D721Med (cell line): ENCODE measurements at regions not wholly inside any gene's neighbourhood (a gene's known extent, or its start where the extent isn't known, plus 50 kb on each side); places are given as distances from the start of the nearest gene placed in this dataset.

Source experiments
- DNase-seq: peaks from one replicate; pipeline ENCODE4 v3.0.0; 2011; ENCODE audit warnings: low spot score; ENCODE audit not compliant: insufficient read length
- FAIRE-seq: peaks from 2 replicates; lab custom pipeline; 2011; peaks lifted over from hg19 to GRCh38; lab: Jason Lieb, UNC
- TF ChIP-seq, protein P1 (sequence below): IDR thresholded peaks from 2 replicates; pipeline ENCODE4 v1.5.1; 2012; ENCODE audit warnings: mild to moderate bottlenecking, control low read depth; ENCODE audit not compliant: insufficient read depth; ENCODE audit errors: missing control alignments

DNA sequence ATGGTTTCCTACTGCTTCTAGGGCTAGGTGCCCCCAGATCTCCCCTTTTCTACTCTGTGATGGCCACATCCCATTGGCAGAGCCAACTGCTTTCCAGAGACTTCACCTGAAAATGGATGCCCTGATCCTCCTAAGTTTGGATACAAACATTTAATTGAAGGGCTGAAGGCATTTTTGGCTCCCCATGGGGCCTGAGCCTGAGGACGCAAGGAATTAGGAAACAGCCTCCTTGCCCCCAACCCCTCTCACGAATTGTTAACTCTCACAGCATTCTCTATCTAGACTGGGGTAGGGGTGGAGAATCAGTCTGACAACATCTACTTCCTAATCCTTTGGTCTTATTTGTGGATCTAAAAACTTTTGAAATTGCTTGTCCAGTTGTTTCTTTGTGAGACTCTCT is 108.5 kb upstream of the KCNK2 start:
- DNase-seq, result no peak
- TF ChIP-seq, protein P1, sequence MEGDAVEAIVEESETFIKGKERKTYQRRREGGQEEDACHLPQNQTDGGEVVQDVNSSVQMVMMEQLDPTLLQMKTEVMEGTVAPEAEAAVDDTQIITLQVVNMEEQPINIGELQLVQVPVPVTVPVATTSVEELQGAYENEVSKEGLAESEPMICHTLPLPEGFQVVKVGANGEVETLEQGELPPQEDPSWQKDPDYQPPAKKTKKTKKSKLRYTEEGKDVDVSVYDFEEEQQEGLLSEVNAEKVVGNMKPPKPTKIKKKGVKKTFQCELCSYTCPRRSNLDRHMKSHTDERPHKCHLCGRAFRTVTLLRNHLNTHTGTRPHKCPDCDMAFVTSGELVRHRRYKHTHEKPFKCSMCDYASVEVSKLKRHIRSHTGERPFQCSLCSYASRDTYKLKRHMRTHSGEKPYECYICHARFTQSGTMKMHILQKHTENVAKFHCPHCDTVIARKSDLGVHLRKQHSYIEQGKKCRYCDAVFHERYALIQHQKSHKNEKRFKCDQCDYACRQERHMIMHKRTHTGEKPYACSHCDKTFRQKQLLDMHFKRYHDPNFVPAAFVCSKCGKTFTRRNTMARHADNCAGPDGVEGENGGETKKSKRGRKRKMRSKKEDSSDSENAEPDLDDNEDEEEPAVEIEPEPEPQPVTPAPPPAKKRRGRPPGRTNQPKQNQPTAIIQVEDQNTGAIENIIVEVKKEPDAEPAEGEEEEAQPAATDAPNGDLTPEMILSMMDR, result no peak
- no peak for FAIRE-seq

DNA sequence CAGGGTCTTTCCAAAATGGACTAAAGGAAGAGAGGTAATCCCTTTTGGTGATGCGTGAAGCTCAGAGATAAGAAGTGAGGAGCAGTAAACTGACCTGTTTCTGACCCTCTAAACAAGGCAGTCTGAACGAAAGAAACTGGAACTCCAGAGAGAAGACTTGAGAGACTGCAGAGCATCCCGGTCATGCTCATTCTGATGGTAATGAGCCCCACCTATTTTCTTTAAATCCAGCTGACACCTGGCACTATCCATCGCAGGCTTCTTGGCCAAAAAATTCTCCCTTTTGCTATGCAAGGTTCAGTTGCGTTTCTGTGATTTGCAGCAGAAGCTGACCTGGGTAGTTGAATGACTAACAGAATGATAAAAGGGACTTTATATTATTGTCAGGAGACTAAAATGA is 105.9 kb upstream of the KCNK2 start:
- no peak for FAIRE-seq
- TF ChIP-seq, protein P1, result no peak
- DNase-seq, result no peak

DNA sequence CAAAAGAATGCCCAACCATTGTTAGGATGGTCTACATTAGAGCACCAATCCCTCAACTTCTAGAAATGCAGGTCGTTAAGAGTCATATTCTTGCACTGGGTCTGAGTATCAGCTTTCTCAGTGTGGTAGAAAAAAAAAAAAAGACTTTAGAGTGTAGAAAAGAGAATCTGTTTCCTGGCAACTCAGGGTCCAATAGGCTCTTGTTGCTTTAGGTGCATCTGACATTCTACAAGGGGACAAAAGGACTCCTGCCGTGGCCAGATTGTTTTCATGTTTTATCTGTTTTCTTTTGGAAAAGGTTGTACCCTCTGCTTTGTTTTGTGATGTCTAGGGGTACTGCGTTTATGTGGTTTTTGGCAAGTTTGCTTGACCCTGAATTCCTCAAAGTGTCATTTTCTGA is 105.4 kb upstream of the KCNK2 start:
- DNase-seq (no peak), FAIRE-seq (no peak)
- TF ChIP-seq, protein P1, result no peak

DNA sequence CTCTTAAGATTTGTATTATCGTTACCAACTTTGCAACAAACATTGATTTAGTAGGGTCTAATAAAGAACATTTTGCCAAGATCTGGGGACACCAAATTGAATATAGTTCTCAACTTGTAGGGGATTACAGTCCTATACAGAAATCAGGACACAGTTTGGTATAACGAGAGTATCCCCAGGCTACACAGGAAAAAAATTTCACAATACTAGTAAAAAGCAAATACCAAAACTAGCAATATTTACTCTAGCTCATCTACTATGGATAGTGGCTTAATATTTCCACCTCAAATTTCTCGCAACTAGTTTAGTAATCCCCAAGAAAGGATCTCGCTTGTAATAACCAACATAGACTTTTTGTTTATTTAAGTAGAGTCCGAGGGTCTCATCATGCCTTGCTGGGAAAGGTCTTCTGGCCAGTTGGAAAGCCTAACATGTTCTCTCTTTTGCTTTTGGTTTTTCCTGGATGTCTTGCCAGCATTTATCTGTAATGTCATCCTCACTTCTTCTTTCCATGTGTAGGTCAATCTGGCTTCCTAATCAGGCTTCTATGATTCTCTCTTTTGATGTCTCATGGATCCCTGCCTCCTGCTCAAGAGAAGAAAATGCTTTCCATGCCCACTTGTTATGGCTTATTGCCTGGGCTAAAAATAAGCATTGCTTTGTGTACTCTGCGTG is 104.7 kb upstream of the KCNK2 start:
- DNase-seq (no peak), FAIRE-seq (no peak)
- TF ChIP-seq, protein P1, result no peak

DNA sequence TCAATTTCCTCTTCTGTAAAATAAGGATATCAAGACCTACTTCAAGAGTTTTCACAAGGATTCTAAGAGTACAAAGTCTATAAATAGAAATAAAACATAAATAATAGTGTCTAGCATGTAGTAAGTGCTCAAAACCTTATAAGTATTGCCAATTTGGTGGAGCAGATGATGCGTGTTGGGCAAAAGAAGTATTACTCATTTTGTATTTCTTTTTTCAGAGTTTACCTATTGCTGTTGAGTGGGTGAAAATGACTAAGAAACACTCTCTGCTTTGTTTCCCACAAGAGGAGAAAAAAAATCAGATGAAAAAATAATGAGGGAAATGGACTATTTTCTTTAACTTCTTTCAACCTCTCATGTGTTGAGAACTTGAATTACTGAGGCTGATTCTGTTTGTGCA is 103.3 kb upstream of the KCNK2 start:
- FAIRE-seq (no peak), DNase-seq (no peak)
- TF ChIP-seq, protein P1, result no peak

DNA sequence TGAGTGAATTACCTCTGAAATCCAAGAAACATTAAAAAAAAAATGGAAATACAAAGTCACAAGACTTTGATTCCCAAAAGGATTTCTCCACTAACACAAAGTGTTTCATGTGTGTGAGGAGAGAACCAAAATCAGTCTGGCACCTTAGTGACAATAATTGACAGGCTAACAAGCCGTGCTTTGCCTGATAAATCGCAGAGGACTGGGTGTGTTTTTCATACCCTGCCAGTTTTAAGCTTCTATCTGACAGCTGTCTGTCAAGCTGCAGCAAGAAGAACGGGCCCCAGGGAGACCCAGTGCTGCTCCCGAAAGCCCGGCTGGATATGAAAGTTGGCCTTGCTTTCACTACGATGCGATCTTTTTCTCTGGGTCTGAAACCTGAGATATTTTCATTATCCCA is 101.6 kb upstream of the KCNK2 start:
- DNase-seq, result no peak
- TF ChIP-seq, protein P1, result no peak
- no peak for FAIRE-seq

DNA sequence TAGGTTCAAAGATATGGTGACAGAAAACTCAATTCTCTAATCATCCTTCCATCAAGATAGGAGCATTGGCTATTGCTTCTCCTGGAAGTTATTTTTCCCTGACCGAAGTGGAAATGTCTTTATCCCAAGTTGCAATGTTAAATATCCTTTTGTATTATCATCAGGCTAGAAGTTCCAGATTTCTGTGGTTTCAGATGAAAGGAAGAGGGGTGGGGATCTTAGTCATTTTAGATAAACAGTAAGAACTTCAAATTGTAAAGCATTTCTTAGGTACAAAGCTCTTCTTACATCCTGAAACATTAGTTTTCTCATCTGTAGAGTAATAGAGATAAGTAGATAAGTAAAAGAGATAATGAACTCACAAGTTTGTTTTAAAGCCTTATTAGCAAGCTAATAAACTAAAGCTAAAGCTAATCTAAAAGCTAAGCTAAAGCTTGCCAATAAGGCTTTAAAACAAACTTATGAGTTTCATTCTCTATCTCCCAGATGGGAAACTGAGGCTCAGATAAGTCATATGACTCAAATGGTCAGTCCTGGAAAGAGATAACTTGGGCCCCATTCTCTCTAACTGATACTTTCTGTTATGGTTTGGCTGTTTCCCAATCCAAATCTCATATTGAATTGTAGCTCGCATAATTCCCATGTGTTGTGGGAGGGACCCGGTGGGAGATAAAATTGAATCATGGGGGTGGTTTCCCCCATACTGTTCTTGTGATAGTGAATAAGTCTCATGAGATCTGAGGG is 99.2 kb upstream of the KCNK2 start:
- FAIRE-seq, result no peak
- DNase-seq, result no peak
- TF ChIP-seq, protein P1, result no peak
